ENCODE measurements at regions not wholly inside any gene's neighbourhood (a gene's known extent, or its start where the extent isn't known, plus 50 kb on each side); places are given as distances from the start of the nearest gene placed in this dataset.

- H3K4me3 ChIP-seq (ENCODE audit: low read depth, low read length) = no peak overlapping the region
- no peak for DNase-seq (ENCODE audit: low read depth)
- TF ChIP-seq CTCF (IDR thresholded peaks at IDR 0.05; ENCODE audit: insufficient read depth, low read depth, low read length, missing control alignments) = no peak
Observed at GRCh38 chr1:60826320-60827094, 255.9 kb upstream of the NFIA start.

GRCh38 chr1:60825593-60825992 lies 256.8 kb upstream of the NFIA start:
- no peak for TF ChIP-seq CTCF (IDR thresholded peaks at IDR 0.05; ENCODE audit: insufficient read depth, low read depth, low read length, missing control alignments)
- no peak for DNase-seq (ENCODE audit: low read depth)
- no peak overlapping the region for H3K4me3 ChIP-seq (ENCODE audit: low read depth, low read length)

GRCh38 chr1:60823151-60823550 lies 259.2 kb upstream of the NFIA start:
- no peak for DNase-seq (ENCODE audit: low read depth)
- TF ChIP-seq CTCF (IDR thresholded peaks at IDR 0.05; ENCODE audit: insufficient read depth, low read depth, low read length, missing control alignments) = no peak
- no peak overlapping the region for H3K4me3 ChIP-seq (ENCODE audit: low read depth, low read length)

- no peak overlapping the region for H3K4me3 ChIP-seq (ENCODE audit: low read depth, low read length)
- DNase-seq (ENCODE audit: low read depth) = no peak
- TF ChIP-seq CTCF (IDR thresholded peaks at IDR 0.05; ENCODE audit: insufficient read depth, low read depth, low read length, missing control alignments) = no peak
Observed at GRCh38 chr1:60822252-60822651, 260.1 kb upstream of the NFIA start.

GRCh38 chr1:60821156-60821555 lies 261.2 kb upstream of the NFIA start:
- TF ChIP-seq CTCF (IDR thresholded peaks at IDR 0.05; ENCODE audit: insufficient read depth, low read depth, low read length, missing control alignments) = no peak
- H3K4me3 ChIP-seq (ENCODE audit: low read depth, low read length) = no peak overlapping the region
- no peak for DNase-seq (ENCODE audit: low read depth)

- H3K4me3 ChIP-seq (ENCODE audit: low read depth, low read length) = no peak overlapping the region
- TF ChIP-seq CTCF (IDR thresholded peaks at IDR 0.05; ENCODE audit: insufficient read depth, low read depth, low read length, missing control alignments) = no peak
- DNase-seq (ENCODE audit: low read depth) = no peak
Observed at GRCh38 chr1:60818969-60819701, 263.2 kb upstream of the NFIA start.
